GM23338 (cell line): ENCODE measurements at regions not wholly inside any gene's neighbourhood (a gene's known extent, or its start where the extent isn't known, plus 50 kb on each side); places are given as distances from the start of the nearest gene placed in this dataset.

Experiments
- ATAC-seq: fragments of 200-7000 bp; cut with Tn5 transposase; 3 replicates; pipeline ENCODE4 v1.9.1; 2020
- DNase-seq: peaks from one replicate; pipeline ENCODE4 v3.0.0-alpha.2; 2015; ENCODE audit warnings: low spot score
- H2AFZ ChIP-seq: fragments of 200-600 bp; sonication (generic); 2 replicates; pipeline ENCODE4 v1.8.0; 2016; ENCODE audit warnings: antibody characterized with exemption, mild to moderate bottlenecking, moderate library complexity
- H3F3A ChIP-seq: fragments of 200-600 bp; sonication (generic); replicated peaks from 2 replicates; pipeline ENCODE4 v1.8.0; 2017; ENCODE audit warnings: antibody characterized with exemption, mixed run types, low read depth
- H3K27ac ChIP-seq: fragments of 200-600 bp; sonication (generic); 2 replicates; pipeline ENCODE4 v1.6.1; 2016; ENCODE audit warnings: low read depth
- H3K27me3 ChIP-seq: fragments of 200-600 bp; sonication (generic); 2 replicates; pipeline ENCODE4 v1.8.0; 2016; ENCODE audit warnings: mild to moderate bottlenecking, mixed run types, moderate library complexity; ENCODE audit not compliant: insufficient read depth
- H3K36me3 ChIP-seq: fragments of 200-600 bp; sonication (generic); 2 replicates; pipeline ENCODE4 v1.8.0; 2016; ENCODE audit warnings: mild to moderate bottlenecking; ENCODE audit not compliant: insufficient read depth
- H3K4me1 ChIP-seq: fragments of 200-600 bp; sonication (generic); 2 replicates; pipeline ENCODE4 v1.8.0; 2016; ENCODE audit warnings: mild to moderate bottlenecking, moderate library complexity; ENCODE audit not compliant: insufficient read depth
- H3K4me2 ChIP-seq: fragments of 200-600 bp; sonication (generic); 2 replicates; pipeline ENCODE4 v1.7.1; 2017; ENCODE audit warnings: mixed run types
- H3K4me3 ChIP-seq: fragments of 200-600 bp; sonication (generic); 2 replicates; pipeline ENCODE4 v1.6.1; 2016; ENCODE audit warnings: mixed run types
- H3K79me2 ChIP-seq: fragments of 200-600 bp; sonication (generic); replicated peaks from 2 replicates; pipeline ENCODE4 v1.8.0; 2017; ENCODE audit warnings: mild to moderate bottlenecking; ENCODE audit not compliant: insufficient read depth
- H3K9me2 ChIP-seq: fragments of 200-600 bp; sonication (generic); 2 replicates; pipeline ENCODE4 v1.8.0; 2017; ENCODE audit not compliant: insufficient read depth
- H4K20me1 ChIP-seq: fragments of 200-600 bp; sonication (generic); replicated peaks from 2 replicates; pipeline ENCODE4 v1.8.0; 2017; ENCODE audit warnings: mild to moderate bottlenecking; ENCODE audit not compliant: insufficient read depth
- H3K27ac Mint-ChIP-seq: 2 replicates; pipeline ENCODE4 v1.8.0; 2020; ENCODE audit warnings: inconsistent platforms, mild to moderate bottlenecking, moderate library complexity, mixed read lengths
- H3K27me3 Mint-ChIP-seq: 3 replicates; pipeline ENCODE4 v1.8.0; 2022; ENCODE audit warnings: low read depth, mild to moderate bottlenecking, moderate library complexity, mixed read lengths, inconsistent platforms; ENCODE audit not compliant: insufficient read depth, poor library complexity
- H3K36me3 Mint-ChIP-seq: 3 replicates; pipeline ENCODE4 v1.8.0; 2021; ENCODE audit warnings: low read depth, mild to moderate bottlenecking, inconsistent platforms, moderate library complexity, mixed read lengths
- H3K4me1 Mint-ChIP-seq: 3 replicates; pipeline ENCODE4 v1.8.0; 2020; ENCODE audit warnings: mild to moderate bottlenecking, inconsistent platforms, mixed read lengths
- H3K4me3 Mint-ChIP-seq: 3 replicates; pipeline ENCODE4 v1.8.0; 2021; ENCODE audit warnings: moderate library complexity, mild to moderate bottlenecking, inconsistent platforms, mixed read lengths
- H3K9me3 Mint-ChIP-seq: 3 replicates; pipeline ENCODE4 v1.8.0; 2020; ENCODE audit warnings: moderate library complexity, mild to moderate bottlenecking, inconsistent platforms, mixed read lengths
- CREB1 ChIP-seq: fragments of 250-450 bp; sonication (Bioruptor Pico); IDR thresholded peaks from 2 replicates; pipeline ENCODE4 v1.5.0; 2020; ENCODE audit warnings: low read depth, mild to moderate bottlenecking, moderate library complexity
- EZH2 ChIP-seq: fragments of 200-600 bp; sonication (generic); IDR thresholded peaks from one replicate; pipeline ENCODE4 v1.8.0; 2017; ENCODE audit warnings: antibody characterized with exemption, mild to moderate bottlenecking, low read depth; ENCODE audit not compliant: unreplicated experiment
- EZH2phosphoT487 ChIP-seq: fragments of 200-600 bp; sonication (generic); IDR thresholded peaks from one replicate; pipeline ENCODE4 v1.8.1; 2018; ENCODE audit warnings: antibody characterized with exemption; ENCODE audit not compliant: unreplicated experiment
- JUNB ChIP-seq: IDR thresholded peaks from one replicate; pipeline ENCODE4 v1.6.1; 2016; ENCODE audit warnings: antibody characterized with exemption; ENCODE audit not compliant: unreplicated experiment
- NANOG ChIP-seq: IDR thresholded peaks from 2 replicates; pipeline ENCODE4 v1.6.1; 2016; ENCODE audit warnings: antibody characterized with exemption, borderline replicate concordance
- POLR2AphosphoS5 ChIP-seq: IDR thresholded peaks from 2 replicates; pipeline ENCODE4 v1.6.1; 2016; ENCODE audit warnings: antibody characterized with exemption, low read depth
- STAT1 ChIP-seq: IDR thresholded peaks from one replicate; pipeline ENCODE4 v1.6.1; 2016; ENCODE audit warnings: antibody characterized with exemption; ENCODE audit not compliant: unreplicated experiment
- ZNF114 ChIP-seq: fragments of 250-450 bp; sonication (Bioruptor Pico); IDR thresholded peaks from 2 replicates; pipeline ENCODE4 v1.5.0; 2020; ENCODE audit warnings: mild to moderate bottlenecking, moderate library complexity
- ZNF331 ChIP-seq: fragments of 250-450 bp; sonication (Bioruptor Pico); IDR thresholded peaks from 2 replicates; pipeline ENCODE4 v1.5.0; 2020; ENCODE audit warnings: low read depth, mild to moderate bottlenecking, moderate library complexity
- TF ChIP-seq, protein P1 (sequence below), 2 experiments: fragments of 200-600 bp in 1 of 2; sonication (generic) in 1 of 2; conservative IDR thresholded peaks; 2 replicates each; pipeline versions ENCODE4 v1.5.1 to v1.6.1; 2016 to 2017; ENCODE audit warnings: antibody characterized with exemption in 2 of 2, low read depth in 2 of 2, mild to moderate bottlenecking in 2 of 2, moderate library complexity in 1 of 2
- TF ChIP-seq, protein P2 (sequence below): IDR thresholded peaks from one replicate; pipeline ENCODE4 v1.6.1; 2018; ENCODE audit warnings: antibody characterized with exemption; ENCODE audit not compliant: unreplicated experiment
- TF ChIP-seq, protein P3 (sequence below): IDR thresholded peaks from 2 replicates; pipeline ENCODE4 v1.6.1; 2016; ENCODE audit warnings: antibody characterized with exemption
- TF ChIP-seq, protein P4 (sequence below): fragments of 250-450 bp; sonication (Bioruptor Pico); IDR thresholded peaks from 2 replicates; pipeline ENCODE4 v1.5.0; 2020; ENCODE audit warnings: mild to moderate bottlenecking, moderate library complexity

DNA sequence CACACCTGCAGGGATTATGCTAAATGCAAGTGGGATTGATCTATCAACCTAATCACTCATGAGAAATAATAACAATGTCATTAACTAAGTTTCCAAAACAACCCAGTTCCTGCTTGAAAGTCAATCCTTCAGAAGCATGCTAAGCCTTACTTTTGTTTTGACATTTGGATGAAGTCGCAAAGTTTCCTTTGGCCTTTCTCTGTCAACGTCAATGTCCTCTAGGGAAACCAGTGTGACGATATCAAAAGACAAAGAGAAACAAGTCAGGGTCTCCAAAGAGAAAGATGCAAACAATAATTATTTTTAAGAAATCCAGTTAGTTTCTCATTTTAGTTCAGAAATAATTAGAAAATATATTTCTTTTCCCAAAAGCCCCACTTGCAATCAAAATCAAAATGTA, 86.7 kb upstream of the SRD5A3 start:
- no peaks in the 10 kb centered on the region for H4K20me1 ChIP-seq
- Mint-ChIP-seq H3K36me3 (no peaks in the 10 kb centered on the region), H3K4me3 (no peak overlapping the region), H3K27me3 (no peaks in the 10 kb centered on the region), H3K4me1 (peaks cover 10% of the 10 kb centered on the region; the same call in 2 of the 3 replicates), H3K27ac (no peak overlapping the region), H3K9me3 (peaks cover 3% of the 10 kb centered on the region; the same call in 2 of the 3 replicates)
- no peaks in the 10 kb centered on the region for H3K27me3 ChIP-seq
- H2AFZ ChIP-seq = no peak overlapping the region
- no peak for ATAC-seq
- peaks cover under 1% of the 10 kb centered on the region; the same call in 1 of the 2 replicates for H3K4me1 ChIP-seq
- no peak overlapping the region for H3K27ac ChIP-seq
- H3K4me3 ChIP-seq = no peak overlapping the region
- no peaks in the 10 kb centered on the region for H3K79me2 ChIP-seq
- H3K36me3 ChIP-seq = no peaks in the 10 kb centered on the region
- no peak for DNase-seq
- no peaks in the 10 kb centered on the region for H3F3A ChIP-seq
- no peak for TF ChIP-seq POLR2AphosphoS5
- no peak for TF ChIP-seq CREB1 (CRISPR knock-in tag)
- no peak for TF ChIP-seq ZNF114 (CRISPR knock-in tag)
- TF ChIP-seq STAT1 = no peak
- TF ChIP-seq EZH2phosphoT487 = no peak
- no peak for TF ChIP-seq ZNF331 (CRISPR knock-in tag)
- TF ChIP-seq EZH2 = no peak
- no peak for TF ChIP-seq NANOG
- TF ChIP-seq, protein P1, sequence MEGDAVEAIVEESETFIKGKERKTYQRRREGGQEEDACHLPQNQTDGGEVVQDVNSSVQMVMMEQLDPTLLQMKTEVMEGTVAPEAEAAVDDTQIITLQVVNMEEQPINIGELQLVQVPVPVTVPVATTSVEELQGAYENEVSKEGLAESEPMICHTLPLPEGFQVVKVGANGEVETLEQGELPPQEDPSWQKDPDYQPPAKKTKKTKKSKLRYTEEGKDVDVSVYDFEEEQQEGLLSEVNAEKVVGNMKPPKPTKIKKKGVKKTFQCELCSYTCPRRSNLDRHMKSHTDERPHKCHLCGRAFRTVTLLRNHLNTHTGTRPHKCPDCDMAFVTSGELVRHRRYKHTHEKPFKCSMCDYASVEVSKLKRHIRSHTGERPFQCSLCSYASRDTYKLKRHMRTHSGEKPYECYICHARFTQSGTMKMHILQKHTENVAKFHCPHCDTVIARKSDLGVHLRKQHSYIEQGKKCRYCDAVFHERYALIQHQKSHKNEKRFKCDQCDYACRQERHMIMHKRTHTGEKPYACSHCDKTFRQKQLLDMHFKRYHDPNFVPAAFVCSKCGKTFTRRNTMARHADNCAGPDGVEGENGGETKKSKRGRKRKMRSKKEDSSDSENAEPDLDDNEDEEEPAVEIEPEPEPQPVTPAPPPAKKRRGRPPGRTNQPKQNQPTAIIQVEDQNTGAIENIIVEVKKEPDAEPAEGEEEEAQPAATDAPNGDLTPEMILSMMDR (conservative IDR thresholded peaks at IDR 0.05; ENCODE audit: low read depth in 2 of 2) = no peak
- no peak for TF ChIP-seq JUNB
- TF ChIP-seq, protein P2, sequence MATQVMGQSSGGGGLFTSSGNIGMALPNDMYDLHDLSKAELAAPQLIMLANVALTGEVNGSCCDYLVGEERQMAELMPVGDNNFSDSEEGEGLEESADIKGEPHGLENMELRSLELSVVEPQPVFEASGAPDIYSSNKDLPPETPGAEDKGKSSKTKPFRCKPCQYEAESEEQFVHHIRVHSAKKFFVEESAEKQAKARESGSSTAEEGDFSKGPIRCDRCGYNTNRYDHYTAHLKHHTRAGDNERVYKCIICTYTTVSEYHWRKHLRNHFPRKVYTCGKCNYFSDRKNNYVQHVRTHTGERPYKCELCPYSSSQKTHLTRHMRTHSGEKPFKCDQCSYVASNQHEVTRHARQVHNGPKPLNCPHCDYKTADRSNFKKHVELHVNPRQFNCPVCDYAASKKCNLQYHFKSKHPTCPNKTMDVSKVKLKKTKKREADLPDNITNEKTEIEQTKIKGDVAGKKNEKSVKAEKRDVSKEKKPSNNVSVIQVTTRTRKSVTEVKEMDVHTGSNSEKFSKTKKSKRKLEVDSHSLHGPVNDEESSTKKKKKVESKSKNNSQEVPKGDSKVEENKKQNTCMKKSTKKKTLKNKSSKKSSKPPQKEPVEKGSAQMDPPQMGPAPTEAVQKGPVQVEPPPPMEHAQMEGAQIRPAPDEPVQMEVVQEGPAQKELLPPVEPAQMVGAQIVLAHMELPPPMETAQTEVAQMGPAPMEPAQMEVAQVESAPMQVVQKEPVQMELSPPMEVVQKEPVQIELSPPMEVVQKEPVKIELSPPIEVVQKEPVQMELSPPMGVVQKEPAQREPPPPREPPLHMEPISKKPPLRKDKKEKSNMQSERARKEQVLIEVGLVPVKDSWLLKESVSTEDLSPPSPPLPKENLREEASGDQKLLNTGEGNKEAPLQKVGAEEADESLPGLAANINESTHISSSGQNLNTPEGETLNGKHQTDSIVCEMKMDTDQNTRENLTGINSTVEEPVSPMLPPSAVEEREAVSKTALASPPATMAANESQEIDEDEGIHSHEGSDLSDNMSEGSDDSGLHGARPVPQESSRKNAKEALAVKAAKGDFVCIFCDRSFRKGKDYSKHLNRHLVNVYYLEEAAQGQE = no peak
- TF ChIP-seq, protein P3, sequence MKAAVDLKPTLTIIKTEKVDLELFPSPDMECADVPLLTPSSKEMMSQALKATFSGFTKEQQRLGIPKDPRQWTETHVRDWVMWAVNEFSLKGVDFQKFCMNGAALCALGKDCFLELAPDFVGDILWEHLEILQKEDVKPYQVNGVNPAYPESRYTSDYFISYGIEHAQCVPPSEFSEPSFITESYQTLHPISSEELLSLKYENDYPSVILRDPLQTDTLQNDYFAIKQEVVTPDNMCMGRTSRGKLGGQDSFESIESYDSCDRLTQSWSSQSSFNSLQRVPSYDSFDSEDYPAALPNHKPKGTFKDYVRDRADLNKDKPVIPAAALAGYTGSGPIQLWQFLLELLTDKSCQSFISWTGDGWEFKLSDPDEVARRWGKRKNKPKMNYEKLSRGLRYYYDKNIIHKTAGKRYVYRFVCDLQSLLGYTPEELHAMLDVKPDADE = no peak
- TF ChIP-seq, protein P4, sequence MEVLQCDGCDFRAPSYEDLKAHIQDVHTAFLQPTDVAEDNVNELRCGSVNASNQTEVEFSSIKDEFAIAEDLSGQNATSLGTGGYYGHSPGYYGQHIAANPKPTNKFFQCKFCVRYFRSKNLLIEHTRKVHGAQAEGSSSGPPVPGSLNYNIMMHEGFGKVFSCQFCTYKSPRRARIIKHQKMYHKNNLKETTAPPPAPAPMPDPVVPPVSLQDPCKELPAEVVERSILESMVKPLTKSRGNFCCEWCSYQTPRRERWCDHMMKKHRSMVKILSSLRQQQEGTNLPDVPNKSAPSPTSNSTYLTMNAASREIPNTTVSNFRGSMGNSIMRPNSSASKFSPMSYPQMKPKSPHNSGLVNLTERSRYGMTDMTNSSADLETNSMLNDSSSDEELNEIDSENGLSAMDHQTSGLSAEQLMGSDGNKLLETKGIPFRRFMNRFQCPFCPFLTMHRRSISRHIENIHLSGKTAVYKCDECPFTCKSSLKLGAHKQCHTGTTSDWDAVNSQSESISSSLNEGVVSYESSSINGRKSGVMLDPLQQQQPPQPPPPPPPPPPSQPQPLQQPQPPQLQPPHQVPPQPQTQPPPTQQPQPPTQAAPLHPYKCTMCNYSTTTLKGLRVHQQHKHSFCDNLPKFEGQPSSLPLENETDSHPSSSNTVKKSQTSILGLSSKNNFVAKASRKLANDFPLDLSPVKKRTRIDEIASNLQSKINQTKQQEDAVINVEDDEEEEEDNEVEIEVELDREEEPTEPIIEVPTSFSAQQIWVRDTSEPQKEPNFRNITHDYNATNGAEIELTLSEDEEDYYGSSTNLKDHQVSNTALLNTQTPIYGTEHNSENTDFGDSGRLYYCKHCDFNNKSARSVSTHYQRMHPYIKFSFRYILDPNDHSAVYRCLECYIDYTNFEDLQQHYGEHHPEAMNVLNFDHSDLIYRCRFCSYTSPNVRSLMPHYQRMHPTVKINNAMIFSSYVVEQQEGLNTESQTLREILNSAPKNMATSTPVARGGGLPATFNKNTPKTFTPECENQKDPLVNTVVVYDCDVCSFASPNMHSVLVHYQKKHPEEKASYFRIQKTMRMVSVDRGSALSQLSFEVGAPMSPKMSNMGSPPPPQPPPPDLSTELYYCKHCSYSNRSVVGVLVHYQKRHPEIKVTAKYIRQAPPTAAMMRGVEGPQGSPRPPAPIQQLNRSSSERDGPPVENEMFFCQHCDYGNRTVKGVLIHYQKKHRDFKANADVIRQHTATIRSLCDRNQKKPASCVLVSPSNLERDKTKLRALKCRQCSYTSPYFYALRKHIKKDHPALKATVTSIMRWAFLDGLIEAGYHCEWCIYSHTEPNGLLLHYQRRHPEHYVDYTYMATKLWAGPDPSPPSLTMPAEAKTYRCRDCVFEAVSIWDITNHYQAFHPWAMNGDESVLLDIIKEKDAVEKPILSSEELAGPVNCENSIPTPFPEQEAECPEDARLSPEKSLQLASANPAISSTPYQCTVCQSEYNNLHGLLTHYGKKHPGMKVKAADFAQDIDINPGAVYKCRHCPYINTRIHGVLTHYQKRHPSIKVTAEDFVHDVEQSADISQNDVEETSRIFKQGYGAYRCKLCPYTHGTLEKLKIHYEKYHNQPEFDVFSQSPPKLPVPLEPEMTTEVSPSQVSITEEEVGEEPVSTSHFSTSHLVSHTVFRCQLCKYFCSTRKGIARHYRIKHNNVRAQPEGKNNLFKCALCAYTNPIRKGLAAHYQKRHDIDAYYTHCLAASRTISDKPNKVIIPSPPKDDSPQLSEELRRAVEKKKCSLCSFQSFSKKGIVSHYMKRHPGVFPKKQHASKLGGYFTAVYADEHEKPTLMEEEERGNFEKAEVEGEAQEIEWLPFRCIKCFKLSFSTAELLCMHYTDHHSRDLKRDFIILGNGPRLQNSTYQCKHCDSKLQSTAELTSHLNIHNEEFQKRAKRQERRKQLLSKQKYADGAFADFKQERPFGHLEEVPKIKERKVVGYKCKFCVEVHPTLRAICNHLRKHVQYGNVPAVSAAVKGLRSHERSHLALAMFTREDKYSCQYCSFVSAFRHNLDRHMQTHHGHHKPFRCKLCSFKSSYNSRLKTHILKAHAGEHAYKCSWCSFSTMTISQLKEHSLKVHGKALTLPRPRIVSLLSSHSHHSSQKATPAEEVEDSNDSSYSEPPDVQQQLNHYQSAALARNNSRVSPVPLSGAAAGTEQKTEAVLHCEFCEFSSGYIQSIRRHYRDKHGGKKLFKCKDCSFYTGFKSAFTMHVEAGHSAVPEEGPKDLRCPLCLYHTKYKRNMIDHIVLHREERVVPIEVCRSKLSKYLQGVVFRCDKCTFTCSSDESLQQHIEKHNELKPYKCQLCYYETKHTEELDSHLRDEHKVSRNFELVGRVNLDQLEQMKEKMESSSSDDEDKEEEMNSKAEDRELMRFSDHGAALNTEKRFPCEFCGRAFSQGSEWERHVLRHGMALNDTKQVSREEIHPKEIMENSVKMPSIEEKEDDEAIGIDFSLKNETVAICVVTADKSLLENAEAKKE (CRISPR knock-in tag) = no peak
- no peak overlapping the region for H3K4me2 ChIP-seq
- no peaks in the 10 kb centered on the region for H3K9me2 ChIP-seq
